HG02588 (cell line): ENCODE measurements at regions not wholly inside any gene's neighbourhood (a gene's known extent, or its start where the extent isn't known, plus 50 kb on each side); places are given as distances from the start of the nearest gene placed in this dataset.

ENCODE experiments used
- ATAC-seq: cut with Tn5 transposase; IDR thresholded peaks from one replicate; pipeline ENCODE4 v1.9.1; 2021; ENCODE audit warnings: mild to moderate bottlenecking, moderate library complexity; ENCODE audit not compliant: unreplicated experiment

DNA sequence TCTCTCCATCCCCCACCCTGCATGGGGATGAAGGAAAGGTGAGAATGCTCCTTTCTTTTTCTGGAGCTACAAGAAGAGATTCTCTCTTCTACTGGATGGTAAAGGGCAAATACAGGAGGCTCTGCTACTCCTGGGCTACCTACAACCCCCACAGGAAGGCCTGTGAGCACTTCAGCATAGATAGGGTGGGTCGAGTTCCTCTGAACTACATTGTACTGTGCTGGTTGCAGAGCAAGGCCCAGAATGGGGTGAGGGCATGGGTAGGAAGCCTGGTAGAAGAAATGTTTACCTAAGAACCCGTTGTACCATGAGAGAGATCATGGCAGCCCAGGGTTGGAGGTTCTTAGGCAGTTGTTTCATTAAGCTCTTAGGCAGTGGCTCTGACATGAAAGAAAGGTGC lies 510.4 kb downstream of the MID1IP1 start:
- ATAC-seq = no peak

GRCh38 chrX:39313146-39313545 lies 511.9 kb downstream of the MID1IP1 start:
- no peak for ATAC-seq

DNA sequence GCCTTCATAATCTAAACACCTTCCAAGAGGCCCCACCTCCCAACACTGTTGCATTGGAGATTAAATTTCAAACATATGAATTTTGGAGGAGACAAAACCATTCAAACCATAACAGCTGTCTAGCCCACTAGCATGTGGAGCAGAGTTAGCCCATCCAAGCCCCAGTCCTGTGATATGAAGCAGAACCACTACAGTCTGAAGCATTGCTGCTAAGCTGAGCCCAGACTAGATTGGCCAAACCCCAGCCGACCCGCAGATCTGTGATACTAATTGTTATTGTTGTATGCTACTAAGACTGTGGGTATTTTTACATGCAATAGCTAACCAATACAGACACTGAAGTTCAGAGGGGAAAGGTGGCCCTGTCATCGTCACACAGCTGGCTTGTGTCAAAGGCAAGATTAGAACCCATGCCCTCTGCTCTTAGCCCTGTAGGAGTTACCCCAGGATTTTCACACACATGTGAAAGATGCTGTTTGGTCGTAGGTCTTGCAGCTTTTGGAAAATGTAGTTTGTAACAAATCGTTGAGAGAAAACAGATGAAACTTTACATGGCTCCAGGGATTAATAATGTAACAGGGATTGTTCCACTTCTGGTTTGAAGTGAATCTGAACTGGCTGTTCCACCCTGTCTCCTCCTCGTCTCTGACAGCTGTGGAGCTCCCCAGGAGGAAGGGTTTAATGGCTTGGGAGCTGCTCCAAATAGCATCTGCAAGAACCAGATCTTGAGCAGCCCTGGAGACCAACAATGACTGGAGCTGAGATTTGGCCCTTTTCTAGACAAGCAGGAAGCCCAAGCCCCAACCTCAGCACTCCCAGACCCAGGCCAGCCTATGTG lies 517.5 kb downstream of the MID1IP1 start:
- no peak for ATAC-seq

GRCh38 chrX:39320165-39320564 lies 518.9 kb downstream of the MID1IP1 start:
- no peak for ATAC-seq

DNA sequence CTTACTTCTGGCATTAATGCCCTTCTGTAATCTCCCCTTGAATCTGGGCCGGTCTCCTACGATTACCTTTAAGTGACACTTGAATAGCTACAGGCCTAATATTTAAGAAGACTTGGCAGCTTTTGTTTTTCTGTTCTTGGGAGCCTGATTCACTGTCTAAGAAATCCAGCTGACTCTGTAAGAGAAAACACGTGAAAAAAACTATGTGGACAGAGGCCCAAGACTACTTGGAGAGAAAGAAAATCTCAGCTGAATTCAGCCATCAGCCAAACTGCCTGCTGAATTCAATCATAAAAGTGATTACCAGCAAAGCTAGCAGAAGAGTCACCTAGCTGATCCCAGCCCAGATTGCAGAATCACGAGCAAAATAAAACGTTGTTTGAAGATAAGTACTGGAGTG lies 521.2 kb downstream of the MID1IP1 start:
- no peak for ATAC-seq

DNA sequence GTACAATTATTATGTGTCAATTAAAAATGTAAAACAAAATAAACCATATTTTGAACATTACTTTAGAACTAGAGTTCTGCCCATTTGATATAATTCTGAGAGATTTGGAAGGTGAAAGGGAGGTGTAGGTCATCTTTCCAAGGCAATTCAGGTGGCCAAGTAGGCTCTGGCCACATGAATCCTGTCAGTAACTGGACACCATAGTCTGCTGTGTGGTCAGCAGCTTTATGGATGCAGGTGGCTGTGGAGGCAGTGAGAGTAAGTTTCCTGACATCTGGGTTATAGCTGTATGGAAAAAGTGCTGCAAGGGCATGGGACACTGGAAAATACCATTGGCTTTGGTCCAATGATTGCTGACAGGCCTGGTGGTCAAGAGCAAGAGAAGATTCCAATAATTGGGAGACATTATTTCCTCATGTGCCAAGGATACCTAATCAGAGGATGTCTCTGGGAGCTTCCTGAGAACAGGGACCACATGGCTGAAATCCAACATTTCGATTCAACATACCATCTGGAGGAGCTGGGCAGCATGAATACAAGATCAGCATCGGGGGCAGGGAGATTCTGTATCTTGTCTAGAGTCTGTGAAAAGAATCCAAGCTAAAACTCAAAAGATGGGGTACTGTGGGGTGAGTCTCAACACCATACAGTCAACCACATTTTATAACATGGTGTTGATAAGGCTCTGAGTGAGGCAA lies 523.1 kb downstream of the MID1IP1 start:
- no peak for ATAC-seq

DNA sequence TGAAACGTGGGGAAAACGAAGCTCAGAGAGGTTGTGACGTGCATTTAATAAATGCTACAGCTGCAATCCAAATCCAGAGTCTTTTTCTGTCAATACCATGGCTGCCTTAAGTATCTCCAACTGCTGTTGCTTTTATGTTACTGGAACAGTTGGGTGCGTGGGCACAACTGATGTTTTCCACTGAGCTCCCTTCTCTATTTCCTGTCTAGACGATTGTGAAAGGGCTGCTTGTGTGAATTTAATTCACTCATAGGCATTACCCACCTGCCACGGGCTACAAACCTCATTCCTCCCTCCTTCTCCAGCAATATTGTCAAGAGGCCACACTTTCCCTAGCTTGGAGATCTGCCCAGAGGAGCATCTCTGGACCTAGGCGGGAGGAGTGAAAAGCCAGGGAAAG lies 526.0 kb downstream of the MID1IP1 start:
- ATAC-seq = no peak

GRCh38 chrX:39327705-39328104 lies 526.4 kb downstream of the MID1IP1 start:
- ATAC-seq = no peak

- ATAC-seq = no peak
These were observed 527.4 kb downstream of the MID1IP1 start for GRCh38 chrX:39328661-39329060.

DNA sequence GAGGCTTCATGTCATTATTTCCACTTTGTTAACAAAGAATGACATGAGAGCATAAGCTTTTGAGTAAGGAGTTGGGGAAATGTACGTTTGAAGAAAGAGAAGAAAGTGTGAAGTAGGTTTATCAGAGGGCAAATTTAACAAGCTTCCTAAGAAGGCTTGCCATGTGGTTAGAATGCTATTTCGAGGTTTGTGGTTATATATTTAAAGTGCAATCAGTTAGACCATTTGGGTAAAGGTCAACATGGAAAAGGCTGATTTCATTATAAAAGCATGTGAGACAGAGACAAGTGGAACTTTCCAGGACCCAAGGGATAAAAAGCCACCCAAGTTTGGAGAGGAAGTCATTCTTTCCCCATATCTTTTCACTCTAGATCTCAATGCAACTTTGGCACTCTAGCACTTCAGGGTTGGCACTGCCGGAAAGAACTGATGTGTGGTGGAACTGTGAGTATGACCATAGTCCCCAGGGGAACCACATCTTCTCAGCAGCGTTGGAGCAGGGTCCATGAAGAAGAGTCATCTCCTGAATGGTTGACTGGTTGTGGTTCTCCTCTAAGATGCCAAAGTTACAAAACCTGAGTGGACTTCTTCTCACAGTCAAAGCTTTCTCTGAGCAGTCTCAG lies 529.9 kb downstream of the MID1IP1 start:
- peak; percentile 57 for ATAC-seq

GRCh38 chrX:39333451-39333850 lies 532.2 kb downstream of the MID1IP1 start:
- ATAC-seq = no peak

GRCh38 chrX:39335513-39336235 lies 534.4 kb downstream of the MID1IP1 start:
- no peak for ATAC-seq

- peak; percentile 67 for ATAC-seq
These were observed 535.5 kb downstream of the MID1IP1 start for GRCh38 chrX:39336671-39337311.

GRCh38 chrX:39337451-39337850 lies 536.2 kb downstream of the MID1IP1 start:
- ATAC-seq = no peak

- ATAC-seq = no peak
These were observed 537.3 kb downstream of the MID1IP1 start for GRCh38 chrX:39338583-39338982.

- ATAC-seq = no peak
These were observed 555.0 kb downstream of the MID1IP1 start for GRCh38 chrX:39356119-39356807.

- no peak for ATAC-seq
These were observed 558.8 kb downstream of the MID1IP1 start for GRCh38 chrX:39360101-39360500.

- no peak for ATAC-seq
These were observed 560.5 kb downstream of the MID1IP1 start for GRCh38 chrX:39361736-39362135.

- no peak for ATAC-seq
These were observed 566.2 kb downstream of the MID1IP1 start for GRCh38 chrX:39367416-39367815.

DNA sequence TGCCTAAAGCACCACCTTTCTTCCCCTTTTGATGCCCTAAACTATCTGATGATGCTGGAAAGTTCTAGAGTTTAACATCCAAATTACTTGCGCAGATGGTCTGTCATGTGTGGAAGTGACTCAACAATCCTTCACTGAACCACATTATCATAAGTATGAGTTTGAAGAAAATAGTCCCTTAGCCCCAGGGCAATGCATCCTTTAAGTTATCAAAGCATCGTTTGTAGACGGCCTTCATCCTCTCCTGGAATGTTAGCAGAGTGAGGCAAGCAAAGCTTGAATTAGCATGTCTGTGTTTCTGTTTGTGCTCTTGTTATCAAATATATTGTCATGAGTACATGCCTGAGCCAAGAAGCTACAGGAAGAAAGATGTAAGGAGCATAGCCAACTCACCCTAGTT lies 570.9 kb downstream of the MID1IP1 start:
- ATAC-seq = no peak
